Caco-2 (cell line): ENCODE measurements at regions not wholly inside any gene's neighbourhood (a gene's known extent, or its start where the extent isn't known, plus 50 kb on each side); places are given as distances from the start of the nearest gene placed in this dataset.

Experiments used
- BruUV-seq: library from RNA; stranded (reverse); fragments of 400-500 nt; replicated peaks from 2 replicates; lab custom pipeline; 2021; lab: Mats Ljungman, UMichigan
- CTCF ChIA-PET: fragments of 300-600 bp; sonication (Branson Sonifier 250); formaldehyde crosslinking; loops from one replicate; lab custom pipeline; 2022; ENCODE audit warnings: antibody characterized with exemption; lab: Charles Lee
- POLR2A ChIA-PET: fragments of 300-600 bp; sonication (Branson Sonifier 250); formaldehyde crosslinking; loops from one replicate; lab custom pipeline; 2022; ENCODE audit warnings: antibody characterized with exemption; lab: Charles Lee
- DNase-seq, 2 experiments: peaks; one replicate each; pipeline versions ENCODE4 v3.0.0 to v3.0.0-alpha.2; 2020 to 2022
- H3K27me3 ChIP-seq: replicated peaks from 2 replicates; pipeline ENCODE4 v1.6.0; 2011; ENCODE audit warnings: low read length; ENCODE audit not compliant: control insufficient read depth, insufficient read depth
- H3K36me3 ChIP-seq: 2 replicates; pipeline ENCODE4 v1.5.1; 2011; ENCODE audit warnings: low read length; ENCODE audit not compliant: control insufficient read depth, insufficient read depth
- H3K4me1 ChIP-seq: fragments of 250-450 bp; sonication (Bioruptor Pico); 2 replicates; pipeline ENCODE4 v1.5.1; 2020; ENCODE audit warnings: mild to moderate bottlenecking
- H3K4me3 ChIP-seq: 2 replicates; pipeline ENCODE4 v1.5.1; 2011; ENCODE audit warnings: low read depth, mild to moderate bottlenecking, control low read depth, low read length
- H3K9me3 ChIP-seq: fragments of 250-450 bp; sonication (Bioruptor Pico); 2 replicates; pipeline ENCODE4 v1.5.1; 2020; ENCODE audit warnings: mild to moderate bottlenecking, moderate library complexity
- H3K27ac Mint-ChIP-seq: one replicate; pipeline ENCODE4 v1.8.0; 2022; ENCODE audit warnings: mixed read lengths; ENCODE audit not compliant: unreplicated experiment
- H3K27me3 Mint-ChIP-seq: one replicate; pipeline ENCODE4 v1.8.0; 2022; ENCODE audit warnings: mixed read lengths; ENCODE audit not compliant: insufficient read depth, unreplicated experiment
- H3K36me3 Mint-ChIP-seq: one replicate; pipeline ENCODE4 v1.8.0; 2022; ENCODE audit warnings: mild to moderate bottlenecking, mixed read lengths; ENCODE audit not compliant: insufficient read depth, unreplicated experiment
- H3K4me1 Mint-ChIP-seq: one replicate; pipeline ENCODE4 v1.8.0; 2022; ENCODE audit warnings: low read depth, mixed read lengths; ENCODE audit not compliant: unreplicated experiment
- H3K4me3 Mint-ChIP-seq: one replicate; pipeline ENCODE4 v1.8.0; 2022; ENCODE audit warnings: mild to moderate bottlenecking, moderate library complexity, mixed read lengths; ENCODE audit not compliant: unreplicated experiment
- H3K9me3 Mint-ChIP-seq: one replicate; pipeline ENCODE4 v1.8.0; 2022; ENCODE audit warnings: mixed read lengths; ENCODE audit not compliant: unreplicated experiment
- intact Hi-C: fragments of 100-400 bp; cut with micrococcal nuclease; formaldehyde crosslinking; loops from one replicate; pipeline ENCODE4 v1.10.0; 2022; ENCODE audit not compliant: unreplicated experiment
- TF ChIP-seq, protein P1 (sequence below), 2 experiments: fragments of 200-600 bp in 1 of 2; IDR thresholded peaks; 1 replicate in 1 of 2; 2 replicates in 1 of 2; pipeline versions ENCODE4 v1.5.1 to v1.8.0; 2011 to 2022; ENCODE audit warnings: antibody characterized with exemption in 1 of 2, control low read depth in 1 of 2, inconsistent platforms in 1 of 2, low read depth in 1 of 2, low read length in 1 of 2, mild to moderate bottlenecking in 1 of 2, moderate library complexity in 1 of 2; ENCODE audit not compliant: insufficient read depth in 1 of 2, severe bottlenecking in 1 of 2, unreplicated experiment in 1 of 2

DNA sequence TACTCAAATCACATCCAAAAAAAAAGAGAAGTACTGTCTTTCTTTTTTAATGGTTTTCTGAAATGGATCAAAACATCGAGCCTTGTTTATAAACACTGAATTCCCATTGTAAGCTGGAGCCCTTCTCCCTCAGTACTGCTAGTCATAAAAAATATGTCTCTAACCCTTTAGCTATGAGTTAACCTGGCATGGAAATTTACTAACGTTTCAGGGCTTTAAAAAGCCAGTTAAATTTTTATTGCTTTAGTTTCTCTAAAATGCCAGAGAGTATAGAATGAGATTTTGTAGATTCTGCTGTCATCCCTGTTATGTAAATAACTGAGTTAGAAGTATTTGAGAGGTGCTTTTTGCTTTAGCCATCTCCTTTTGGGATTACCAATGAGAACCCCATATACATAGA is 528.3 kb downstream of the EFNB2 start:
- Mint-ChIP-seq H3K4me1 (peaks cover 24% of the 10 kb centered on the region), H3K27ac (no peak overlapping the region), H3K4me3 (no peak overlapping the region), H3K9me3 (peaks cover 10% of the 10 kb centered on the region), H3K27me3 (no peaks in the 10 kb centered on the region), H3K36me3 (no peaks in the 10 kb centered on the region)
- DNase-seq: no peak
- H3K4me3 ChIP-seq: no peak overlapping the region
- TF ChIP-seq, protein P1, sequence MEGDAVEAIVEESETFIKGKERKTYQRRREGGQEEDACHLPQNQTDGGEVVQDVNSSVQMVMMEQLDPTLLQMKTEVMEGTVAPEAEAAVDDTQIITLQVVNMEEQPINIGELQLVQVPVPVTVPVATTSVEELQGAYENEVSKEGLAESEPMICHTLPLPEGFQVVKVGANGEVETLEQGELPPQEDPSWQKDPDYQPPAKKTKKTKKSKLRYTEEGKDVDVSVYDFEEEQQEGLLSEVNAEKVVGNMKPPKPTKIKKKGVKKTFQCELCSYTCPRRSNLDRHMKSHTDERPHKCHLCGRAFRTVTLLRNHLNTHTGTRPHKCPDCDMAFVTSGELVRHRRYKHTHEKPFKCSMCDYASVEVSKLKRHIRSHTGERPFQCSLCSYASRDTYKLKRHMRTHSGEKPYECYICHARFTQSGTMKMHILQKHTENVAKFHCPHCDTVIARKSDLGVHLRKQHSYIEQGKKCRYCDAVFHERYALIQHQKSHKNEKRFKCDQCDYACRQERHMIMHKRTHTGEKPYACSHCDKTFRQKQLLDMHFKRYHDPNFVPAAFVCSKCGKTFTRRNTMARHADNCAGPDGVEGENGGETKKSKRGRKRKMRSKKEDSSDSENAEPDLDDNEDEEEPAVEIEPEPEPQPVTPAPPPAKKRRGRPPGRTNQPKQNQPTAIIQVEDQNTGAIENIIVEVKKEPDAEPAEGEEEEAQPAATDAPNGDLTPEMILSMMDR (IDR thresholded peaks at IDR 0.05; ENCODE audit: insufficient read depth in 1 of 2, low read depth in 1 of 2, low read length in 1 of 2, severe bottlenecking in 1 of 2, unreplicated experiment in 1 of 2): no peak
- H3K9me3 ChIP-seq: no peaks in the 10 kb centered on the region
- H3K27me3 ChIP-seq: no peaks in the 10 kb centered on the region
- ChIA-PET POLR2A (no interaction called here), CTCF (no interaction called here)
- H3K4me1 ChIP-seq: peaks cover 19% of the 10 kb centered on the region
- intact Hi-C loops: no loop called here
- H3K36me3 ChIP-seq: no peaks in the 10 kb centered on the region
- no TSS peak for BruUV-seq

DNA sequence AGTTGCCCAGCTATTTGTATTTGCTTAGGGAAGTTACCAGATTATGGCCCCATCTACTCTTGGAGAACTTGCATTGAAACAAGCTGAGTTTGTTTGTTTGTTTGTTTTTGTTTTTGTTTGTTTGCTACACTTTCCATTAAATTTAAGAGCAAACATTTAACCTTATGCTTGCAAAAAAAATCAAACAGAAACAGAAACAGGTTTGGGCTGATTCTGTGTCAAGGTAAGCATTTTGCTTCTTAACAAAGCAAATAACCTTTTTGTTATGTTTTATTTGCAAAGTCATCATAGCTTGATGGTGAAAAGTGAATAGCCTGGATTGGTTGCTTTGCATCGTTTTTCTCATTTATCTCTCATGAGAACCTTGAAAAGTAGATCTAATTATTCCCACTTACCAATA is 531.8 kb downstream of the EFNB2 start:
- H3K4me3 Mint-ChIP-seq: no peak overlapping the region
- no peaks in the 10 kb centered on the region for H3K27me3 Mint-ChIP-seq
- H3K27me3 ChIP-seq: no peaks in the 10 kb centered on the region
- intact Hi-C loops: no loop called here
- H3K9me3 Mint-ChIP-seq: peaks cover 10% of the 10 kb centered on the region
- ChIA-PET POLR2A (no interaction called here), CTCF (no interaction called here)
- TF ChIP-seq, protein P1 (IDR thresholded peaks at IDR 0.05; ENCODE audit: insufficient read depth in 1 of 2, low read depth in 1 of 2, low read length in 1 of 2, severe bottlenecking in 1 of 2, unreplicated experiment in 1 of 2): no peak
- H3K4me1 ChIP-seq: peaks cover 19% of the 10 kb centered on the region
- H3K27ac Mint-ChIP-seq: no peak overlapping the region
- no peak overlapping the region for H3K4me3 ChIP-seq
- H3K4me1 Mint-ChIP-seq: peaks cover 24% of the 10 kb centered on the region
- H3K36me3 ChIP-seq: no peaks in the 10 kb centered on the region
- BruUV-seq: no TSS peak
- DNase-seq: no peak
- no peaks in the 10 kb centered on the region for H3K36me3 Mint-ChIP-seq
- no peaks in the 10 kb centered on the region for H3K9me3 ChIP-seq

DNA sequence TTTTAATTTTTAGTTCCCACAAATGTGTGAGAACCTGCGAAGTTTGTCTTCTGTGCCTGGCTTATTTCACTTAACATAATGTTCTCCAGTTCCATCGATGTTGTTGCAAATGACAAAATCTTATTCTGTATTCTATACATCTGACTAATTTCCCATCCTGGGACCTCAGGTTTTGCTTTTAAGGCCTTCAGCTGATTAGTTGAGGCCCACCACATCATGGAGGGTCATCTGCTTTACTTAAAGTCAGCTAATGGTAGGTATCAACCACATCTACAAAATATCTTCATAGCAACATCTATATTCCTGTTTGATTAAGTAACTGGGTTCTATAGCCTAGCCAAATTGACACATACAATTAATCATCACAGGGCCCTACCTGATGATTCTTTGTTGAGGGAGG is 534.0 kb downstream of the EFNB2 start:
- Histone ChIP-seq H3K4me3 (no peak overlapping the region), H3K27me3 (no peaks in the 10 kb centered on the region), H3K9me3 (no peaks in the 10 kb centered on the region), H3K36me3 (no peaks in the 10 kb centered on the region), H3K4me1 (peaks cover 19% of the 10 kb centered on the region)
- no peaks in the 10 kb centered on the region for H3K9me3 Mint-ChIP-seq
- no TSS peak for BruUV-seq
- no peak for DNase-seq
- H3K4me1 Mint-ChIP-seq: peaks cover 26% of the 10 kb centered on the region
- no peaks in the 10 kb centered on the region for H3K27me3 Mint-ChIP-seq
- ChIA-PET CTCF (no interaction called here), POLR2A (no interaction called here)
- H3K36me3 Mint-ChIP-seq: no peaks in the 10 kb centered on the region
- no peak overlapping the region for H3K4me3 Mint-ChIP-seq
- intact Hi-C loops: no loop called here
- no peak overlapping the region for H3K27ac Mint-ChIP-seq
- TF ChIP-seq, protein P1 (IDR thresholded peaks at IDR 0.05; ENCODE audit: insufficient read depth in 1 of 2, low read depth in 1 of 2, low read length in 1 of 2, severe bottlenecking in 1 of 2, unreplicated experiment in 1 of 2): no peak
